Activated B cell treated with CpG ODN at 0.5 μM for 24 hours (primary cell): ENCODE measurements at regions not wholly inside any gene's neighbourhood (a gene's known extent, or its start where the extent isn't known, plus 50 kb on each side); places are given as distances from the start of the nearest gene placed in this dataset.

Experiments used
- ATAC-seq: fragments of 200-7000 bp; cut with Tn5 transposase; one replicate; pipeline ENCODE4 v1.10.0; 2021; ENCODE audit warnings: low read depth, mild to moderate bottlenecking, moderate library complexity
- CTCF ChIA-PET: fragments of 350-600 bp; sonication (Branson Sonifier 250); formaldehyde crosslinking; loops from one replicate; lab custom pipeline; 2021; ENCODE audit warnings: antibody characterized with exemption; lab: Charles Lee
- POLR2A ChIA-PET: fragments of 350-600 bp; sonication (Branson Sonifier 250); formaldehyde crosslinking; loops from one replicate; lab custom pipeline; 2021; ENCODE audit warnings: antibody characterized with exemption; lab: Charles Lee
- DNase-seq: peaks from one replicate; pipeline ENCODE4 v3.0.0; 2022
- H3K27ac Mint-ChIP-seq: one replicate; pipeline ENCODE4 v1.8.0; 2020; ENCODE audit warnings: mixed read lengths
- H3K27me3 Mint-ChIP-seq: one replicate; pipeline ENCODE4 v1.8.0; 2021; ENCODE audit warnings: mixed read lengths
- H3K36me3 Mint-ChIP-seq: one replicate; pipeline ENCODE4 v1.8.0; 2021; ENCODE audit warnings: low read depth, mixed read lengths
- H3K4me1 Mint-ChIP-seq: one replicate; pipeline ENCODE4 v1.8.0; 2021; ENCODE audit warnings: mixed read lengths
- H3K4me3 Mint-ChIP-seq: one replicate; pipeline ENCODE4 v1.8.0; 2020; ENCODE audit warnings: mild to moderate bottlenecking, mixed read lengths
- H3K9me3 Mint-ChIP-seq: one replicate; pipeline ENCODE4 v1.8.0; 2020; ENCODE audit warnings: mixed read lengths
- CTCF ChIP-seq: fragments of 200-600 bp; IDR thresholded peaks from one replicate; pipeline ENCODE4 v1.8.0; 2022; ENCODE audit warnings: antibody characterized with exemption, mild to moderate bottlenecking
- intact Hi-C: fragments of 100-400 bp; cut with micrococcal nuclease; formaldehyde crosslinking; loops from one replicate; pipeline ENCODE4 v1.15.1; 2024

DNA sequence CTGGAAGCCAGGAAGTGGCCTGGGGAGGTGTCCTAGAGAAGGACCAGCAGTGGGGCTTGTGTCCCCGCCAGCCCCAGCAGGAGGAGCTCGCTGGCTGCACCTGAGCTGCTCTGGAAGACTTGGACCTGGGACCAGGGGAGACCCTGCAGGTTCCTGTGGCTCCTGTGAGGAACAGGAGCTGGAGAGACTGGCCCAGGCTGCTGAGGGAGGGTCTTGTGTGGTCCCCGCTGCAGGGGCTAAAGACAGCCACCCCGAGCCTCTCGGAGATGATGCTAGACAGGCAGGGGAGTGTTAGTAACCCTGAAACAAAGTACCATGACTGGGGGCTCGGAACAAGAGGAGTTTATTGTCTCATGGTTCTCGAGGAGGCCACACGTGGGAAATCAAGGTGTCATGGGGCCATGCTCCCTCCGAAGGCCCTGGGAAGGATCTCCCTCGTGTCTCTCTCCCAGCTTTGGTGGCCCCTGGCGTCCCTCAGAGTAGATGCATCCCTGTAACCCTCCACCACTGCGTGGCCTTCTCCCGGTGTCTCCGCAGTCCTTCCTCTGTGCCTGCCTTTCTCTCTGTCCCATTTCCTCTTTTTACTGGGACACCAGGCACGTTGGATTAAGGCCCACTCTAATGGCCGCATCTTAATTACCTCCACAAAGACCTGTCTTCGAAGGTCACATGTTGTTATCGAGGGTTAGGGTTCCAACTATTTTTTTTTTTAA lies 348.4 kb downstream of the GLRX3 start:
- no peaks in the 10 kb centered on the region for H3K4me1 Mint-ChIP-seq
- no peaks in the 10 kb centered on the region for H3K27me3 Mint-ChIP-seq
- ChIA-PET CTCF (no interaction called here), POLR2A (no interaction called here)
- no peak overlapping the region for H3K27ac Mint-ChIP-seq
- DNase-seq (no peak), ATAC-seq (no peak)
- no peaks in the 10 kb centered on the region for H3K36me3 Mint-ChIP-seq
- TF ChIP-seq CTCF, result no peak
- H3K4me3 Mint-ChIP-seq, result no peak overlapping the region
- intact Hi-C loops, result no loop called here
- no peaks in the 10 kb centered on the region for H3K9me3 Mint-ChIP-seq

DNA sequence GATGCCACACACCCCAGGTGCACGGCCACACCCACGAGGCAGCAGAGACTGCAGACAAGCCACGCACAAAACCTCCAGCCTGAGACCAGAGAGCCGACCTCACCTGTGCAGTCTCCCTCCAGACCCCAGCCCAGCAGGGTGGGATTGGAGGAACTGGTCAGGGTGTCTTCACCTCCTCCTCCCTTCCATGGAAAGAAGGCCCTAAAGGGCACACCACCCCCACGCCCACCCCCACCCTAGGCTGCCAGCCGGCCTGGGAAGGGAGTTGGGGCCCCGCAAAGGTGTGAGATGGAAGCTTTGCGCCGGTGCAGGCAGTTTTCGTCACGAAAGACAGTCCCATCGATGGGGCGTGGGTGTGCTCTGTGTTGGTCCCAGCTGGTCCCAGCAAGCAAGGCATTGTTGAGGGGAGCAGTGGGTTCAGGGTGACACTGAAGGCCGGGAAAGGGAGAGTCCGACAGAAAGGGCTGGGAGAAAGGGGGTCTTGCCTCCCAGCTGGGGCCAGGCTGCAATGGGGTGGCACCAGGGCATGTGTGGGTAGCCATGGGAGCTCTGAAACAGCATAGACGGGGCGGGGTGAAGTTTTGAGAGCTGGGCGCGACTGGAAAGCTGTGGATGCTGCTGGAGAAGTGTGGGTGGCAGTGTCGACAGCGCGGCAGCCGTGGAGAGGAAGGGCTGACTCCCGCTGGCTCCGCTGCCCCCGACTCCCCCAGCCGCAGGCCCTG lies 349.2 kb downstream of the GLRX3 start:
- Mint-ChIP-seq H3K27ac (no peak overlapping the region), H3K4me3 (no peak overlapping the region), H3K36me3 (no peaks in the 10 kb centered on the region), H3K27me3 (no peaks in the 10 kb centered on the region), H3K9me3 (no peaks in the 10 kb centered on the region), H3K4me1 (no peaks in the 10 kb centered on the region)
- ATAC-seq, result no peak
- DNase-seq, result no peak
- intact Hi-C loops, result no loop called here
- ChIA-PET CTCF (no interaction called here), POLR2A (no interaction called here)
- no peak for TF ChIP-seq CTCF

- Mint-ChIP-seq H3K4me1 (no peaks in the 10 kb centered on the region), H3K27me3 (no peaks in the 10 kb centered on the region), H3K36me3 (no peaks in the 10 kb centered on the region), H3K9me3 (no peaks in the 10 kb centered on the region), H3K4me3 (no peak overlapping the region), H3K27ac (no peak overlapping the region)
- TF ChIP-seq CTCF, result no peak
- intact Hi-C loops, result no loop called here
- DNase-seq (no peak), ATAC-seq (no peak)
- POLR2A ChIA-PET, result no interaction called here
- CTCF ChIA-PET, result no interaction called here
These were observed 350.0 kb downstream of the GLRX3 start for GRCh38 chr10:130485958-130486895.

- Mint-ChIP-seq H3K4me1 (no peaks in the 10 kb centered on the region), H3K27ac (no peak overlapping the region), H3K27me3 (no peaks in the 10 kb centered on the region), H3K9me3 (no peaks in the 10 kb centered on the region), H3K4me3 (no peak overlapping the region), H3K36me3 (no peaks in the 10 kb centered on the region)
- no peak for TF ChIP-seq CTCF
- CTCF ChIA-PET, result no interaction called here
- POLR2A ChIA-PET, result no interaction called here
- ATAC-seq, result no peak
- intact Hi-C loops, result no loop called here
- DNase-seq, result no peak
These were observed 350.7 kb downstream of the GLRX3 start for GRCh38 chr10:130486906-130487305.

GRCh38 chr10:130487566-130487965 lies 351.4 kb downstream of the GLRX3 start:
- Mint-ChIP-seq H3K27ac (no peak overlapping the region), H3K36me3 (no peaks in the 10 kb centered on the region), H3K4me3 (no peak overlapping the region), H3K9me3 (no peaks in the 10 kb centered on the region), H3K4me1 (no peaks in the 10 kb centered on the region), H3K27me3 (no peaks in the 10 kb centered on the region)
- ATAC-seq, result no peak
- CTCF ChIA-PET, result no interaction called here
- TF ChIP-seq CTCF, result no peak
- POLR2A ChIA-PET, result no interaction called here
- intact Hi-C loops, result no loop called here
- DNase-seq, result no peak
